RCC 7860 (cell line): ENCODE measurements at regions not wholly inside any gene's neighbourhood (a gene's known extent, or its start where the extent isn't known, plus 50 kb on each side); places are given as distances from the start of the nearest gene placed in this dataset.
"Not testable (repeated sequence)": the region's sequence is repeated elsewhere in the genome, so short reads cannot be mapped to it uniquely, and the experiment has no call there.

ENCODE experiments used
- DNase-seq: peaks from one replicate; pipeline ENCODE4 v3.0.0-alpha.2; 2015; ENCODE audit warnings: low spot score
- FAIRE-seq: peaks from 2 replicates; lab custom pipeline; 2012; peaks lifted over from hg19 to GRCh38; lab: Jason Lieb, UNC

DNA sequence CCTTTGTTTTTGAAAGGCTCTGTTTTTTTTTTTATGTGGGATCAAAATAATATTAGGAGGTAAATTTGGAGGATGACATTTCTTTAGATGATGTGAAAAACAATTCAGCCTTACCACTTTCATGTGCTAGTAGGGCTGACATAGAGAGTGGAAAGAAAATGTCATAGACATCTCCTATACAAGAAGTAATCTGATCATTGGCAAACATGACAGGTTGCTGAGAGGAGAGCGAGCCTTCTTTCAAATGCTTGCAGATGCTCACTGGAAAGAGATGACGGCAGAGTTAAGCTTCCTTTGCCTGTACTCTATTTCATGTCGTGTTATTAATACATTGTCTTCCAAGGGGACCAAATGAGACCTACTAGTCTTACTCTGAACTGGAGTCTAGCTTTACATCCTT is 160.1 kb upstream of the DAP start:
- FAIRE-seq (no peak), DNase-seq (no peak)

DNA sequence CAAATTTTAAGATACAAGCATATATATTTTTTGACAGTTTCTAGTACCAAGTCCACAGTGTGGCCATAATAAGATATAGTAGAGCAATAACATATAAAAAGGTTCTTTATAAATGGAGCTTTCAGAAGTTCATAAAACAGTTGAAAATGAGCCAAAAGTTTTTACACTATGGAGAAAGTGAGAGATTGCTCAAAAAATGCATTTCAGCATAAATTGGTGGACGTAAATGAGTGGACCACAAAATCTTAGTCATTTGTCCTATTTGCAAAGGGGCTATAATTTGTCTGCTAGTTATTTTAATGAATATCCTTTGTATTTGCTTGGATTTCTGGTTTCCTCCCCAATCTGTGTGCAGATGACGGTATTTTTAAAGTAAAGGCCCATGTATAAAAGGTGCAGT is 159.4 kb upstream of the DAP start:
- no peak for FAIRE-seq
- DNase-seq = no peak

DNA sequence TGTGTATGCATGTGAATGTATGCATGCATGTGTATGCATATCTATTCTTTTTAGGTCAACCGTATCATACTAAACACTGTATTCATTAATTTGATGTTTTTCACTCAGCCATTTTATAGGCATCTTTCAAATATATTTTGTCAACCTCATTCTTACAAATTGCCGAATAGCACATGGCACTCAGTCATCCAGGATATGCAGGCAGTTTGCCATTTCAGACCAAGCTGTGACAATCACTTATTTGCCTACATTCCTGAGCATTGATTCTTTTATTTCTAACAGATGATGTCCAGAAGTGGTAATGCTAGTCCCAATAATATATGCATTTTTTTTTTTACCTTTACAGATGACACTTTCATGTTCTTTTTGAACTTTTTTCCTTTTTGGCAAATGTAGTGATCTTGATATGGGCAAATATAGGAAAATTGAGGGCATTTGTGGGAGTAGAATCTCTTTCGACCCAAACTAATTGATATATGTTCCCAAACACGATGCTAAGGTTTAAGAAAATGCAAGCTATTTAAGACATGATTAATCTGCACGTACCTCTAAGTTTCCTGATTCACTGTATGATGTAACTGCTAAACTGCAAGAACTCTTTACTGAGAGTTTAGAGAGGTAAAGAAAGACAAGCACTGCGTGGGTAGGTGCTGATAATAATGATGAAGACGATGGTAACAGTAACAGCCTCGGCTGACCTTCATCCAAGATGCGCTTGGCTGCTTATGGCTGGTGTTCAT is 153.9 kb upstream of the DAP start:
- DNase-seq (peak; percentile 21), FAIRE-seq (no peak)

DNA sequence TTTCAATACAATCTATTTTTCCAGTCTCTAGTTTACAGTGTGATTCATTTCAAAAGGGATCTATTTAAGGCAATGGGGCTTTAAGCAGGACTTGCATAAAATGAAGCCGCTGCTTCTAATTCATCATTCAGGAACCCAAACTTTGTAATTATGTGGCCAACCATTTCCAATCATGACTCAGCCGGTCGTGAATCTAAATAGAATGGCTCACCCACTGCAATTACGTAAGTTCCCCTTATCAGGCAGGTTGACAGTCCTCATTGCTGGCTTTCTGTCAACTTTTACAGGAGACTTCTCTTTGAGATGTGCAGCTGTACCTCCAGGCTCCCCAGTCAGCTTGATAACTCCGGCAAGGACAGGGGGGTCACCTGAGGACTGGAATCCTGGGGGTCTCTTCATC is 152.8 kb upstream of the DAP start:
- DNase-seq = peak; percentile 87
- FAIRE-seq = peak; percentile 86

DNA sequence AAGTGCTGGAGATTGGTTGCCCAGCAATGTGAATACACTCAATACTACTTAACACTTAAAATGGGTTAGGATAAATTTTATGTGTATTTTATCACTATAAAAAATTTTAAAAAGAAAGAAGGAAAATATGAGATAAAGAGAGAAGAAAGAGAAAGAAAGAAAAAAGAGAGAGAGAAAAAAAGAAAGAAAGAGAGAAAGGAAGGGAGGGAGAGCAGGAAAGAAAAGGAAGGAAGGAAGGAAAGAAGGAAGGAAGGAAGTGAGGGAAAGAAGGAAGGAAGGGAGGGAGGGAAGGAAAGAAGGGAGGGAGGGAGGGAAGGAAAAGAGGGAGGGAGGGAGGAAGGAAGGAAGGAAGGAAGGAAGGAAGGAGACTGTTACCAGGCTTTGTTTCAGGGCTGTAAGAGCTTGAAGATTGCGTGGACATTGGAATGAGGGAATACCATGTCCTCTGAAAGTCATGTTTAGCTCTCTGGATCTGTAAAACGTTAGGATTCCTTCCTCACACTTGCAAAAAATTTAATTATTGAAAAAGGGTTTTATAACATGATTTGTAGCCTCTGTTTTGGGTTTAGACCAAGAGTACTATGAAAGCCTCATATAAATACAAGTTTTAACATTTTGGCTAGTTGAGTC is 152.3 kb upstream of the DAP start:
- DNase-seq (no peak), FAIRE-seq (no peak)

DNA sequence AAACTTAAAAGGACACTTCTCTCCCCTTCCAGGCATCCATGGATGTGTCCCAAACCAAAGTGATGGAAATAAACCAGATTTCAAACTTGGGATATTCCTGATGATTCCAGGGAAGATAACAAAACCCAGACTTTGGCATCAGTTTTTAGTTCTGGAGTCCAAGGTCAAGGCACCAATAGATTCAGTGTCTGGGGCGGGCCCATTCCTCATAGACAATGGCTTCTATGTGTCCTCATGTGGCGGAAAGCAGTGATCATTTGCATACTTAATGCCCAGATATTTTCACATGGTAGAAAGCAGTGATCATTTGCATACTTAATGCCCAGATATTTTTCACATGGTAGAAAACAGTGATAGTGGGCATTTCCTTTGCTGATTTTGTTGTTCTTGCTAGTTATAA is 151.4 kb upstream of the DAP start:
- no peak for DNase-seq
- FAIRE-seq = no peak

DNA sequence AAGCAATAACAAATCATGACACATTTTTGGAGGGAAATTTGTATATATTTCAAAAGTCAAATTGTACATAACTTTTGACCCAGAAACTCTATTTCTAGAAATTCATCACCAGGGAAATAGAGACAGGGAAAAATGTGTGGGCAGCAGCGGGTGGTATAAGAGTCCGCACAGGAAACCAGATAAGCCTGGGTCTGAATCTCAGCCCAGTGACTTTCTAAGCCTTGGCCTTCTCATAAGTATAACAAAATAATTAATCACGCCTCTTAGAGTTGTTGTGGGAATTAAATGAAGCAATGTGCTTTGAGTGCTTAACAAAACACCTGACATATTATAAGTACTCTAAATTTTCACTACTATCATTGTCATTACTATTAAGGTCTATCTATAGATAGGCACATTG is 149.2 kb upstream of the DAP start:
- FAIRE-seq (no peak), DNase-seq (no peak)

DNA sequence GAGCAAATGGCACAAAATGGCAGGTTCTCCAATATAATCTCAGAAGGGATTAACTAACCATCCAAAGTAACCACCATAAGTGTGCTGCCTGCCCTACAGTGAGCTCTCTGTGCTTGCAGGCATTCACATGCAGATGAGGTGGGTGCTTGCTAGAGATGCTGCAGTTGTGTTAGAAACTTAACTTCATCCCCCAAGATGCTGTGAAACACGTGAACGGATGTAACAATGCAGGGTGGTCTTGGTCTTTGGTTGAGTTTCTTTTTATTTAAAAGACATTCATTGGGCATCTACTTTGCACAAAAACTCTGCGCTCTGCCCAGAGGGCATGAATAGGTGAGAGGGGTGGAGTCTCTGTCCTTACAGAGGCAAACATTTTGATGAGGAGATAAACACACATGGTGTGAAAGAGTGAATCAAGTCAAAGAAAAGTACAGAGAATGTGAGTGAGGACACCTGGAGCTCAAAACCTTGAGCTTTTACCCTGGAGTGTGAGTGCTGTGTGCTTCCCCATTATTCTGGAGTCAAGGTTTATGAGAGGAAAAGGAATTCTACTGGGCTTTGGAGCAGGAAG is 143.9 kb upstream of the DAP start:
- FAIRE-seq (no peak), DNase-seq (no peak)

DNA sequence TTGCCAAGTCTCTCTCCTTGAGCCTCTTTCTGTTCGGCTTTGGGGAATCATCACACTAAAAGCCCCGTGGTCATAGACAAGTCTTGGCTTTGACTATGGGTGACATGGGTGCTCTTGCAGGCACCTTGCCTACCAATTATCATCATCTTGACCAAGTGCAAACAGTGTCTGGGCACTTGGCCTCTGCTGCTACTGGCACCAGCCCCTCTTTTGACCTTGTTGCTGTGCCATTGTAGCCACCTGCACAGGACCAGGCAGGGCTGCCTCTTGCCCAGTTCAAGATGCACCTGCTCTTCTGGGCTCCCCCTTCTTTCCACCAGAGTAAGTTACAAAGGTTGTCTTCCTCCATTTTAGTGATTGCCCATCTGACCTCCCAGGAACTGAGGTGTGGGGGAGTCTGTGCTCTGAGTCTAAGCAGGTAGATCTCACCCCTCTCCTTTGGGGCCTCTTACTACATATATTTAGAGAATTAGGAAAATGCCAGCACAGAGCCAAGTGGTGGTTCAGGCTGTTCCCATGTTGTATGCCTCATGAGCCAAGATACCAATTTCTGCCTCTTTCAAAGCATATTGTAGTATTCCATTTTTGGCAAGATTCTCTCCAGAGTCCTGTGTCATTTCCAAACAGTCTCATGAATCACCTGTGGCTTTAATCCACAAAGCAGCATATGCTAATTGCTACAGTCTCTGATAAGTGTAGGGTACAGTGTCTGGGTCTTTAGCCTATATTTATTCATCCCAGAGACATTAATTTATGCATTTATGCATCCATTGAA is 142.9 kb upstream of the DAP start:
- no peak for FAIRE-seq
- DNase-seq = no peak

DNA sequence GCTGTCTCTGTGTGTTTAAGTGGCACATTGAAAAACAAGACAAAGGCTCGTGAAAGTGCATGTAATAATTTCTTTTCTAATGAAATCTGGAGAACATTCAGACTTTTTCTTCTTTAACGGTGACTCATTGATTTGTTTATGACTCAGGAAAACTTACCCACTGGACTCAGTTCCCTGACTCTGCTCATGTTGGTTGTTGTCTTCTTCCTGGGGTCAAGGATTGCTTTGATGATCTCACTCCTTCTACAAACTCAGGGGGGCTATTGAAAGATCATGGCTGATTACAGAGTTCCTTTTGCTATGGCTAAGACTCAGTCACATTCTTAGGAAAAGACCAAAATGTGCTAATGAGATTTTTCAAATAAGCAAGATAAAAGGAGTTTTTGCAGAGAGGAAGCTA is 141.1 kb upstream of the DAP start:
- DNase-seq (peak; percentile 58), FAIRE-seq (peak; percentile 24)

DNA sequence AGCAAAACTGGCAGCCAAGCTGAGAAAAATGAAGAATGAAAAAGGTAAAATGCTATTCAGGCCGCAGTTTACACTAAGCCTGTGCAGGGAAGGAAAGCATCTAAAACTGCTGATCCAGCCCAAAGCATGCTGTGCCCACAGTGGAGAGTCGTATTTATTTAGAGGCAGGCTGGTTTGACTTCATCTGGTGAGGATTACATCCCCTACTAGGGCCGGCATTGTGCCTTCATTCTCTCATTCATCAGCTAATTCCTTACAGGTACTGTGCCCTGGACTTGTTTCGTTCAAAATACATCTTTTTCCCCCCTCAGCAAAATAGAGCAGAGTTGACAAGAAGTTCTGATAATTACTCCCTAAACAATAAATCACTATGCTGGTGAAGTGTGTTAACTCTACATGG is 137.5 kb upstream of the DAP start:
- DNase-seq = no peak
- no peak for FAIRE-seq

DNA sequence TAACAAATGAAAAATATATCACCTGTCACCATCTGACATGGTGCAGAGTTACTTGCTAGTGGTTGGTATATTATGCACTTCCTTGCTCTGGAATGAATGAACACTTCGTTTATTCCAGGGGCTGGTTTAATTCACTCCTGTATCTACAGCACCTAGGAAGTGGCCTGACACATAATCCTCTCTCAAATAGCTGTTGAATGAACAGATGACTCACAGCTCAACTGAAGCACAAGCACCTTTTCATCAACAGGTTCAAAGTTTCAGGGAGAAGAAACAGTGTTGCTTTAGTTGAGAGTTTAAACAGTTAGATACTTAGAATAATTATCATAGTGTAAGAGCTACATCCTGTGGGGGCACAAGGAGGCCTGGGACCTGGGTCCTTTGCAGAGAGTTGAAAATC is 135.0 kb upstream of the DAP start:
- FAIRE-seq (peak; percentile 14), DNase-seq (peak; percentile 56)

DNA sequence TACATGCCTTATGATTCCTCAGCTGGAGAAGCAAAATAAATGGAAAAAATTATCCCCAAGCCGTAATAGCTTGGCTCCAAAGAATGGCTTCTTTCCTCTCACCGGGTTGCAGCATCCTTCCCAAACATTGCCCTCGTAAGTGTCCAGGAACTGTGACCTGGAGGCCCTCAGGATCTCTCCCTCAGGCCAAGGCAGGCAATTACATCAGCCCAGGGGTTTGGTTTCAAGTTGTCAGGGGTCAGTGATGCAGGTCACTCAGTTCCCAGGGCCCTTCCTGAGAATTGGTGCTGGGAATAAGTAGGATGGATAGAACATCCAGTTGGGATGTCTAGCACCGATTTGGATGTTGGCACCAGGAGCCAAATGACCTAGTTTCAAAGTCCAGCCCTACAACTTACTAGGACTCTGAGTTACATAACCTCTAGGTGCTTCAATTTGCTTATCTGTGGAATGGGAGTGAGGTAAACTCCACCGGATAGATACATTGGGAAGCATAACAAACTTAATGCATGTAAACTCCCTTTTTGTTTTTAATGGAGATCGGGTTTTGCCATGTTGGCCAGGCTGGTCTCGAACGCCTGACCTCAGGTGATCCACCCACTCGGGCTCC is 133.5 kb upstream of the DAP start:
- no peak for DNase-seq
- no peak for FAIRE-seq

DNA sequence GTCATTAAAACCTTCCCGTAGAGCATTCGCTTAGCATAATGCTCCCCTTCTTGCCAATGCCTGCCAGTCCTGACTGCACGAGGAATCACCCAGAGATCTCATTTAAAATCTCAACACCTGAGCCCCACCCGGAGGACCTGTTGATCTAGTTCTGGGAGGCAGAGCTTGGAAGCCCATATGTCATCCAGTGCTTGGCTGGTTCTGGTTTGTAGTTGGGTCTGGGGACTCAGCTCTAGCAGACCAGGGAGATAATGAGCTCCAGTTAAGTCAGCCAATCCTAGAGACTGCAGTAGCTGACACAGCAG is 131.8 kb upstream of the DAP start:
- FAIRE-seq (no peak), DNase-seq (no peak)

DNA sequence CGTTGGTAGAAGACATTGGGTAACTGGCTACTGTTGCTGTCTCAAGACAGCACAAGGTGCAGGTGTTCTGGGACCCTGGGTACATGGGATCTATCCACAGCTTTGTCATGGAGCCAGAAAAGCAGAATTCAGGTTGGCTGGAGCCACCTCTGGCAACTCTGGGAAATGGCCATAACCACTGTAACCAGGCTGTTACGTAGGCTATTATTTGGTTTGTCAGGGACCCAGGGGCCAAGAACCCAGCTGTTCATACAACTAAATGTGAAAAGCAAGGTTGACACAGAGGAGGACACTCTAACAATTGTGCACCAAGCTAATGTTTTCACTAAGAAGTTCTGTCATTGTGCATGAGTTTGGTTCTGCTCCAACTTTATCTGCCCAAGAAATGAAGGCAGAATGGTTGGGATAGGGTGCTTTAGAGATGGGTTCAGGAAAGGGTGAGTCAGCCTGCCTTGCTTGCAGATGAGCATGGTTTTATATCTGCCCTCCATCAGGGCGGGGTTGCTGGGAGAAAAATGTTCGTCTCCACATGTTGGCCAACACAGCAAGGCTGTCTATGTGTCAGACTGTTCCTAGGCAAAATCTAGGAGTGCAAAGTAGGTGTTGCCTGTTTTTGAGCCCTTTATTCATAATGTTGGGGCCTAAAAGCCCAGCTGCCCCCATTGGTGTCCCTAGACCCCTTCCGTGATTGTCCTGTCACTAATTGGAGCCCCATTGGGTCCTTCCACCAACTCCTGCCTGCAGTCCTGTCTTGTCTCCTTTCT is 131.3 kb upstream of the DAP start:
- FAIRE-seq = no peak

DNA sequence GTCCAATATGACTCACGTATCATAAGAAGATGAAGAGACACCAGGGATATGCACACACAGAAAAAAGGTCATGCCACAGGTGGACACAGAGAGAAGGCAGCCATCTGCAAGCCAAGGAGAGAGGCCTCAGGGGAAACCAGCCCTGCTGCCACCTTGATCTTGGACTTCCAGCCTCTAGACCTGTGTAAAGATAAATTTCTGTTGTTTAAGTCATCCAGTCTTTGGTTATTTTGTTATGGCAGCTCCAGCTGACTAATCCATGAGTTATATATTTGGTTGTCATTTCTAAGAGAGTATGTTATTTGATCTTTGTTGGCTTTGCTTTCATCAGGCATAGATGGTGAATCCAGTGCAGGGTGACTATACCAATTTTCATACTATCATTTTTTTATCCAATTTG is 130.2 kb upstream of the DAP start:
- FAIRE-seq = no peak

More for the DNA sequence above, 131.3 kb upstream of the DAP start:
- DNase-seq = no peak

DNA sequence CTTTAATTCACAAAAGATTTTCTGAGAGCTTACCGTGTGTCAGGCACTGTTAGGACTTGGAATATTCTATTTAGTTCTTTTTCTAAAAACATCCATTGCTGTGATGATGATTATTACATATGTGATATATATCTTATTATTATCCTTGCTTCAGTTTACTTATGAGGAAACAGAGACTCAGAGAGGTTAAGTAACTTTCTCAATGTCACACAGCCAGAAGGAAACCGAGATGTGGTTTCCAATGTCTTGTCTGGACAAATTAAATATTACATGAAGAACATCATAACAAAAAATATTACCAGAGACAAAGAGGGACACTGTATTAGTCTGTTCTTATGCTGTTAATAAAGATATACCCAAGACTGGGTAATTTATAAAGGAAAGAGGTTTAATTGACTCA is 125.5 kb upstream of the DAP start:
- FAIRE-seq (no peak), DNase-seq (no peak)

More for the DNA sequence above, 130.2 kb upstream of the DAP start:
- peak; percentile 35 for DNase-seq

DNA sequence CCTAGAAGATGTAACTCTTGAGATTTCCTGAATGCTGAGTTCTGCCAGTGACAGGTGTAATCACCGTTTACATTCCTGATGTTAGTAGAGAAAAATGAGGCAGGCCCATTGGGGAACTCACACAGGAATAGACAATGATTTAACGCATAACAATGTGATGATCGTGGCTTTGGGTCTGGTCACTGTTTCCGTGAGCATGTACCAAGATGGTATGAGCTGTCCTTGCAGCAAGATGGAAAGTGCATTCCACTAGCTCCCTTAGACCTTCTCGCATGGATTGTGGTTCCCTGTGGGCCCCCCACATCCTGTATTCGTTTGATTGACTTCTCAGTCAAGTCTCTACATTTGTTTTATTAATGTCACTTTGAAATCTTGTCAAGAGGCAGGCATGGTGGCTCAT is 124.0 kb upstream of the DAP start:
- peak; percentile 99 for DNase-seq
- peak; percentile 89 for FAIRE-seq

DNA sequence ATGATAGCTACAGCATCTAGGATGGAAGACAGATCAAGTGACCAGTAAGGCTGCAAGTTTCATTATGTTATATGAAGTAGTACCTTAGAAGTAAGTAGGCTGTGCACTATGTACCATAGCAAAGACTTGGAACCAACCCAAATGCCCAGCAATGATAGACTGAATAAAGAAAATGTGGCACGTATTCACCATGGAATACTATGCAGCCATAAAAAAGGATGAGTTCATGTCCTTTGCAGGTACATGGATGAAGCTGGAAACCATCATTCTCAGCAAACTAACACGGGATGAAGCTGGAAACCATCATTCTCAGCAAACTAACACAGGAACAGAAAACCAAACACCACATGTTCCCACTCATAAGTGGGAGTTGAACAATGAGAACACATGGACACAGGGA is 122.9 kb upstream of the DAP start:
- DNase-seq, FAIRE-seq: not testable (repeated sequence)

DNA sequence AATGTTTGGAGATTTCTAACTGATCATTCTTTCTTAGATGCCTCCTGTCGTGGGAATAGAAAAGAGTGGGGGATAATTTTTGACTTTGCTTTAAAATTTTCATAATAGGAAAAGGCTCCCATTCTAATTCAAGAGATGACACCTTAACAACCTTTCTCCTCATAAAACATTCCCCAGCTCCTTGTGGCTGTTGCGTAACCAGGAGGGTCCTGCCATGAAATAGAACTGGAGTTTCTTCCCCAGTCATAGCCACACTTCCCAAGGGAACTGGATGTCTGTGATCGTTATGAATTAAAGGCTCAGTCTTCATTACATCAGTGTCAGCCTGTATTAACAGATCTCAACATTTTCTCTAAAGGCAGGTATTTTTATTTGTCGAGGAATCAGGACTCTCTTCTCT is 119.9 kb upstream of the DAP start:
- no peak for DNase-seq
- no peak for FAIRE-seq

DNA sequence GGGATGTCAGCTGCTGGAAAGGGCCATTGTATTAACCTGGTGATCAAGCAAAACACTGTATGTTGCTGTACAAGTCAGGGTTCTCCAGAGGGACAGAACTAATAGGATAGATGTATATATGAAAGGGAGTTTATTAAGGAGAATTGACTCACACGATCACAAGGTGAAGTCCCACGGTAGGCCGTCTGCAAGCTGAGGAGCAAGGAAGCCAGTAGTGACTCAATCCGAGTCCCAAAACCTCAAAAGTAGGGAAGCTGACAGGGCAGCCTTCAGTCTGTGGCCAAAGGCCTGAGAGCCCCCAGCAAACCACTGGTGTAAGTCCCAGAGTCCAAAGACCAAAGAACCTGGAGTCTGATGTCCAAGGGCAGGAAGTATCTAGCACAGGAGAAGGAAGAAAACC is 116.0 kb upstream of the DAP start:
- DNase-seq = peak; percentile 58
- FAIRE-seq = not testable (repeated sequence)
